MM.1S (cell line): ENCODE measurements at regions not wholly inside any gene's neighbourhood (a gene's known extent, or its start where the extent isn't known, plus 50 kb on each side); places are given as distances from the start of the nearest gene placed in this dataset.

Experiments
- DNase-seq: peaks from one replicate; pipeline ENCODE4 v3.0.0-alpha.2; 2015
- H2AFZ ChIP-seq: fragments of 300-600 bp; sonication (generic); 2 replicates; pipeline ENCODE4 v1.6.0; 2016; ENCODE audit warnings: antibody characterized with exemption, low read length
- H3F3A ChIP-seq: fragments of 300-600 bp; sonication (generic); 2 replicates; pipeline ENCODE4 v1.6.1; 2016; ENCODE audit warnings: mild to moderate bottlenecking, antibody characterized with exemption, low read length, moderate library complexity, mixed read lengths; ENCODE audit not compliant: insufficient read depth
- H3K27ac ChIP-seq: fragments of 300-600 bp; sonication (generic); 2 replicates; pipeline ENCODE4 v1.5.1; 2016; ENCODE audit warnings: mild to moderate bottlenecking, low read length
- H3K27me3 ChIP-seq: fragments of 300-600 bp; sonication (generic); replicated peaks from 2 replicates; pipeline ENCODE4 v1.6.0; 2016; ENCODE audit warnings: low read length; ENCODE audit not compliant: insufficient read depth
- H3K36me3 ChIP-seq: fragments of 300-600 bp; sonication (generic); replicated peaks from 2 replicates; pipeline ENCODE4 v1.6.1; 2016; ENCODE audit warnings: mild to moderate bottlenecking, low read length, mixed read lengths; ENCODE audit not compliant: insufficient read depth
- H3K4me1 ChIP-seq: fragments of 300-600 bp; sonication (generic); 2 replicates; pipeline ENCODE4 v1.6.1; 2016; ENCODE audit warnings: low read length, mixed read lengths
- H3K4me2 ChIP-seq: fragments of 300-600 bp; sonication (generic); 2 replicates; pipeline ENCODE4 v1.6.0; 2016; ENCODE audit warnings: low read depth, low read length
- H3K4me3 ChIP-seq: fragments of 300-600 bp; sonication (generic); 2 replicates; pipeline ENCODE4 v1.5.1; 2016; ENCODE audit warnings: low read length, mixed read lengths
- H3K79me2 ChIP-seq: fragments of 300-600 bp; sonication (generic); 2 replicates; pipeline ENCODE4 v1.6.1; 2016; ENCODE audit warnings: mixed run types, low read length, mixed read lengths
- H3K9ac ChIP-seq: fragments of 300-600 bp; sonication (generic); 2 replicates; pipeline ENCODE4 v1.6.1; 2016; ENCODE audit warnings: low read length, mixed read lengths
- H3K9me2 ChIP-seq: fragments of 300-600 bp; sonication (generic); replicated peaks from 2 replicates; pipeline ENCODE4 v1.6.1; 2016; ENCODE audit warnings: mild to moderate bottlenecking, low read length, mixed read lengths; ENCODE audit not compliant: insufficient read depth
- H3K9me3 ChIP-seq: fragments of 300-600 bp; sonication (generic); replicated peaks from 2 replicates; pipeline ENCODE4 v1.6.1; 2016; ENCODE audit warnings: mild to moderate bottlenecking, low read length, mixed read lengths; ENCODE audit not compliant: insufficient read depth
- H4K20me1 ChIP-seq: fragments of 300-600 bp; sonication (generic); 2 replicates; pipeline ENCODE4 v1.6.1; 2016; ENCODE audit warnings: mild to moderate bottlenecking, low read length, moderate library complexity, mixed read lengths; ENCODE audit not compliant: insufficient read depth
- CTCF ChIP-seq: fragments of 300-600 bp; sonication (generic); IDR thresholded peaks from 2 replicates; pipeline ENCODE4 v1.5.1; 2016; ENCODE audit warnings: antibody characterized with exemption, low read length, mixed read lengths
- EZH2 ChIP-seq: fragments of 300-600 bp; sonication (generic); optimal IDR thresholded peaks from 2 replicates; pipeline ENCODE3; 2017; ENCODE audit warnings: low read depth, mild to moderate bottlenecking, antibody characterized with exemption, low read length, mixed read lengths
- EZH2phosphoT487 ChIP-seq: fragments of 300-600 bp; sonication (generic); IDR thresholded peaks from 2 replicates; pipeline ENCODE4 v1.6.1; 2018; ENCODE audit warnings: antibody characterized with exemption, low read length

DNA sequence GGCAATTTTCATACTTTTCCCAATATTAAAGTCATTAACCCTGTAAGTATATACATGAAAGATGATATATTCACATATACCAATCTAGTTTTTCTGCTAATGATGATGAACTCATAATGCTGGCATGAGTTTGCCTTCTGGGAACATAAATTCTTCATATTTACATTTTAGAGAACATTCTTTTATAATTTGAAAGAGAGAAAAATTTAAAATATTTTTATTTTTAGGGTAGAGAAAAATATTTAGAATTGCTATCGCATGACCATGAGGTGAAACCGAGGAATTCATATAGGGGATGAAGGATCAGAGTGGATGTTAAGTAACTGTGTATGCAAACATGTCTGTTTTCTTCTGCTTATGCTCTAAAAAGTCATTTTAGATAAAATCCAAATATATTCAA, 825.3 kb upstream of the FLRT2 start:
- H3K27me3 ChIP-seq, result no peaks in the 10 kb centered on the region
- TF ChIP-seq EZH2phosphoT487 (no peak), CTCF (no peak), EZH2 (no peak)

DNA sequence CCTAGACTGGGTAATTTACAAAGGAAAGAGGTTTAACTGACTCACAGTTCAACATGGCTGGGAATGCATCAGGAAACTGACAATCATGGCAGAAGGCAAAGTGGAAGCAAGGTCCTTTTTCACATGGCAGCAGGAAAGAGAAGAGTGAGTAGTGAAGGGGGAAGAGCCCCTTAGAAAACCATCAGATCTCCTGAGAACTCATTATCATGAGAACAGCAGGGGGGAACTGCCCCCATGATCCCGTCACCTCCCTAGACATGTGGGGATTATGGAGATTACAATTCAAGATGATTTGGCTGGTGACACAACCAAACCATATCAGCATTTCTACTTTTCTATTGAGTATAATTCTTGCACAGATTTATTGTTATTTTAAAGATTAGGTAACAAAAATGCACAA, 822.1 kb upstream of the FLRT2 start:
- Histone ChIP-seq H3K9me2 (no peaks in the 10 kb centered on the region), H3K4me1 (no peaks in the 10 kb centered on the region), H3K79me2 (no peaks in the 10 kb centered on the region), H3K27me3 (no peaks in the 10 kb centered on the region), H3K9ac (no peak overlapping the region), H3K4me3 (no peak overlapping the region), H3K9me3 (no peaks in the 10 kb centered on the region), H3F3A (no peaks in the 10 kb centered on the region), H3K4me2 (no peak overlapping the region), H3K27ac (no peak overlapping the region), H3K36me3 (no peaks in the 10 kb centered on the region), H2AFZ (no peak overlapping the region), H4K20me1 (no peaks in the 10 kb centered on the region)
- TF ChIP-seq EZH2, result no peak
- no peak for TF ChIP-seq EZH2phosphoT487
- no peak for TF ChIP-seq CTCF
- DNase-seq, result no peak

More for the DNA sequence above, 825.3 kb upstream of the FLRT2 start:
- H3K4me2 ChIP-seq, result no peak overlapping the region
- H3K4me3 ChIP-seq, result no peak overlapping the region
- H3K9me3 ChIP-seq, result no peaks in the 10 kb centered on the region
- H3K27ac ChIP-seq, result no peak overlapping the region
- H3K4me1 ChIP-seq, result no peaks in the 10 kb centered on the region
- no peaks in the 10 kb centered on the region for H3K79me2 ChIP-seq
- no peak for DNase-seq
- H3F3A ChIP-seq, result no peaks in the 10 kb centered on the region
- H3K9ac ChIP-seq, result no peak overlapping the region
- no peak overlapping the region for H2AFZ ChIP-seq
- no peaks in the 10 kb centered on the region for H3K36me3 ChIP-seq
- no peaks in the 10 kb centered on the region for H4K20me1 ChIP-seq
- H3K9me2 ChIP-seq, result no peaks in the 10 kb centered on the region

DNA sequence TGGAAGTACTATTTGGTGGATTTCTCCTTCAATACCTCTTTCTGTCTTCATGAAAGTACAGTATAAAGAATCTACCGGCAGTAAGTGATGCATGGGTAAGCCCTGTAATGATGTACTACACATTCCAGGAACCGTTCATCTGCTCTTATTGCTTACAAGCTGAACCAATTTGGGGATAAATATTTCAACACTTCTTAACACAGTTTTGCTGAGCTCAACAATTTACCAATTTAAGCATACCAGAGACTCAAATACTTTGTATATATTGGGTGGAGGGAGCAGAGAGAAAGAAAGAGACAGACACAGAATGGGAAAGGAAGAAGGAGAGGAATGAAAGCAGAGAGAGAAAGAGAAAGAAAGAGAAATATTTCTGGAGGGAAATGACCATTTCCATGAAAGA, 821.1 kb upstream of the FLRT2 start:
- Histone ChIP-seq H3K9me3 (no peaks in the 10 kb centered on the region), H3K4me3 (no peak overlapping the region), H3K27me3 (no peaks in the 10 kb centered on the region), H4K20me1 (no peaks in the 10 kb centered on the region), H2AFZ (no peak overlapping the region), H3K9ac (no peak overlapping the region), H3F3A (no peaks in the 10 kb centered on the region), H3K4me1 (no peaks in the 10 kb centered on the region), H3K27ac (no peak overlapping the region), H3K4me2 (no peak overlapping the region), H3K79me2 (no peaks in the 10 kb centered on the region), H3K36me3 (no peaks in the 10 kb centered on the region), H3K9me2 (no peaks in the 10 kb centered on the region)
- DNase-seq, result no peak
- no peak for TF ChIP-seq CTCF
- no peak for TF ChIP-seq EZH2phosphoT487
- TF ChIP-seq EZH2, result no peak
